Prostate gland (tissue), 2 donors: ENCODE measurements at regions not wholly inside any gene's neighbourhood (a gene's known extent, or its start where the extent isn't known, plus 50 kb on each side); places are given as distances from the start of the nearest gene placed in this dataset.
A peak's percentile ranks its signal among the peaks of the same experiment; 100 is the strongest.

Source experiments
- DNase-seq: peaks from one replicate; pipeline ENCODE4 v3.0.0-alpha.2; 2019; ENCODE audit warnings: low spot score
- H3K27ac ChIP-seq, 2 donors: fragments of 200-600 bp; sonication (generic); 2 replicates each; pipeline ENCODE4 v1.5.1; 2017 to 2019
- H3K27me3 ChIP-seq: fragments of 200-600 bp; sonication (generic); replicated peaks from 2 replicates; pipeline ENCODE4 v1.5.1; 2019; ENCODE audit not compliant: insufficient read depth
- H3K36me3 ChIP-seq, 2 donors: fragments of 200-600 bp; sonication (generic); 1 replicate in 1 of 2; 2 replicates in 1 of 2; pipeline versions ENCODE4 v1.5.1 to v1.8.1; 2017 to 2019
- H3K4me1 ChIP-seq: fragments of 200-600 bp; sonication (generic); replicated peaks from 2 replicates; pipeline ENCODE4 v1.5.1; 2019
- H3K4me3 ChIP-seq, 2 donors: fragments of 200-600 bp; sonication (generic); 2 replicates each; pipeline ENCODE4 v1.5.1; 2017 to 2019
- H3K9me3 ChIP-seq: fragments of 200-600 bp; sonication (generic); 2 replicates; pipeline ENCODE4 v1.5.1; 2017
- CTCF ChIP-seq, 4 experiments: fragments of 200-600 bp in 2 of 4; fragments of 450-650 bp in 2 of 4; sonication (generic) in 2 of 4; IDR thresholded peaks; 1 replicate in 3 of 4; 2 replicates in 1 of 4; pipeline ENCODE4 v1.5.1; 2016 to 2019; ENCODE audit warnings: antibody characterized with exemption in 4 of 4, mild to moderate bottlenecking in 2 of 4, moderate library complexity in 2 of 4
- POLR2A ChIP-seq: fragments of 450-650 bp; IDR thresholded peaks from one replicate; pipeline ENCODE4 v1.6.1; 2016; ENCODE audit warnings: antibody characterized with exemption, mild to moderate bottlenecking
- POLR2AphosphoS5 ChIP-seq: sonication (generic); formaldehyde crosslinking; IDR thresholded peaks from one replicate; pipeline ENCODE4 v1.6.1; 2017; ENCODE audit warnings: antibody characterized with exemption
- WGBS: methylation state at CpG from one replicate; pipeline ENCODE4 v1.1.5; 2018; 5-methylcytosine and 5-hydroxymethylcytosine counted together
- intact Hi-C: fragments of 100-400 bp; cut with DNase I; formaldehyde crosslinking; loops from one replicate; pipeline ENCODE4 v1.14.2; 2022

DNA sequence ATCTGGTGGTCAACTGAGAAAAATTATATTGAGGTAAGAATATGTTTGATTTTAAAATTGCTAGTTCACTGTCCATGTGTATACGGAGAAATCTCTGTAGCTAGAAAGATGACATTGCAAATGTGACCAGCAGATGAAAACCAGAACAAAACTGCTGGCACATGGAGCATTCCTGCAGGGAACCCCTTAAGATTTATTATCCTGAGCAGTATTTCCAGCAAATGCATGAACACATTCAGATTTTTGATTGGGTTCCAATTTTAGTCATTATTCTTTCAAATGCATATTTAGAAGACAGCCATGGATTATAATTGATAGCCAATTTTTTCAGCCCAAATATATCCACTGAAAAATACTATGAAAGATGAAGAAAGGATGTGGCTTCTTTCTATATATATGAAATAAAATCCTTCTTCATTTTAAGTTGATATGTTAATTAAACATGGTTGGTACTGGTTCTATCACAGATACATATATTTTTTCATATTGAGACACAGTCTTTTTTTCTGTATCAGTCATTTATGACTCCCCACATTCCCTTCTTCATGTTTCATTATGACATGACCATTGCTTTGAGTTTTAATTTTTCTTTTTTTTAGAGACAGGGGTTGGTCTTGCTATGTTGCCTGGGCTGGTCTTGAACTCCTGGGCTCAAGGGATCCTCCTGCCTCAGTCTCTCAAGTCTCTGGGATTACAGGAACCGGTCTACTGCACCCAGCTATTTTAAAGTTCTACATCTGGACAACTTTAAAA lies 376.5 kb downstream of the KLF12 start:
- no peaks in the 10 kb centered on the region for H3K36me3 ChIP-seq
- no peaks in the 10 kb centered on the region for H3K27me3 ChIP-seq
- H3K4me1 ChIP-seq = no peaks in the 10 kb centered on the region
- WGBS = 71% methylated on average over 2 of the region's 2 CpGs
- DNase-seq = no peak
- no peak overlapping the region for H3K27ac ChIP-seq
- no peaks in the 10 kb centered on the region for H3K9me3 ChIP-seq
- TF ChIP-seq POLR2A = no peak
- TF ChIP-seq CTCF (IDR thresholded peaks at IDR 0.05) = no peak
- TF ChIP-seq POLR2AphosphoS5 = no peak
- H3K4me3 ChIP-seq = no peak overlapping the region
- intact Hi-C loops = loop anchor here (10.0 kb wide), 1 partner anchor 1467 kb away; no protein-coding TSS in a partner anchor

- Histone ChIP-seq H3K27ac (no peak overlapping the region), H3K27me3 (no peaks in the 10 kb centered on the region), H3K4me1 (no peaks in the 10 kb centered on the region), H3K9me3 (no peaks in the 10 kb centered on the region), H3K4me3 (no peak overlapping the region), H3K36me3 (no peaks in the 10 kb centered on the region)
- WGBS = 52% methylated on average over 3 of the region's 3 CpGs
- intact Hi-C loops = loop anchor here (2.0 to 10.0 kb wide), 3 partner anchors 82 to 1470 kb away; no protein-coding TSS in a partner anchor
- TF ChIP-seq POLR2A = no peak
- TF ChIP-seq CTCF (IDR thresholded peaks at IDR 0.05) = peak; percentile 19 to 77 (median 66)
- no peak for TF ChIP-seq POLR2AphosphoS5
- peak; percentile 35 for DNase-seq
Measured at GRCh38 chr13:73754727-73755292, 379.4 kb downstream of the KLF12 start.

DNA sequence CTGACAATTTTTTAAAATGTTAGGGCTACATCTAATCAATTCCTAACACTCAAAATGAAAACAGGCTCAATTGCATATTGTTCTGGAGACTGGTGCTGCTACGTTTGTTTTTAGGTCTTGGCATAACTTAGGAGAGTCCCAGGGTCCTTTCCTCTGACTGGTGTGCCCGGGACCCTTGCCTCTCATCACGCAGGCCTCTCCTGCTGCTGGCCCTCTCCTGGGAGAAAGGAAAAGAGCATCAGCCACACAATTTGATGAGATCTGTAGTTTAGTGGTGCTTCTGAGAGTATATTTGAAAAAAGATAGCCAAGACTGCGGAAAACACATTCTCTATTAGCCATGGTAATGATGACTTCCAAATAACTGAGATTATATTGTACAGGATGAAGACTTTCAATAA lies 380.0 kb downstream of the KLF12 start:
- TF ChIP-seq CTCF (IDR thresholded peaks at IDR 0.05) (no peak), POLR2AphosphoS5 (no peak), POLR2A (no peak)
- intact Hi-C loops = loop anchor here (2.0 to 10.0 kb wide), 3 partner anchors 83 to 1471 kb away; no protein-coding TSS in a partner anchor
- no peaks in the 10 kb centered on the region for H3K36me3 ChIP-seq
- H3K27ac ChIP-seq = no peak overlapping the region
- no peak overlapping the region for H3K4me3 ChIP-seq
- H3K9me3 ChIP-seq = no peaks in the 10 kb centered on the region
- no peaks in the 10 kb centered on the region for H3K27me3 ChIP-seq
- DNase-seq = no peak
- no peaks in the 10 kb centered on the region for H3K4me1 ChIP-seq
- 57% methylated on average over 4 of the region's 4 CpGs for WGBS

DNA sequence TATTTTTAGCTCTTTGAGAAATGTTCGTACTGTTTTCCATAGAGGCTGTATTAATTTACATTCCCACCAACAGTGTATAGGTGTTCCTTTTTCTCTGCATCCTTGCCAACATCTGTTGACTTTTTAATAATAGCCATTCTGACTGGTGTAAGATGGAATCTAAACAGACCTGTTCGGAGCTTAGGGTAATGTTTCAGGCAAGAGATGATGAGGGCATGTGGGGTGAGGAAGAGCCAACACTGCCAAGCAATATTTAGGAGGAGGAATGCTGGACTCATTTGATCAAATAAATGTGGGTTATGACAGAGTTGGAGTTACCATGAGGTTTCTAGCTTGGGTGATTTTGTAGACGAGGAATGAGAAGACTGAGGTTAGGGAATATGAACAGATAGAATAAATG lies 382.9 kb downstream of the KLF12 start:
- Histone ChIP-seq H3K36me3 (no peaks in the 10 kb centered on the region), H3K27ac (no peak overlapping the region), H3K9me3 (no peaks in the 10 kb centered on the region), H3K4me1 (no peaks in the 10 kb centered on the region), H3K27me3 (no peaks in the 10 kb centered on the region), H3K4me3 (no peak overlapping the region)
- DNase-seq = no peak
- intact Hi-C loops = loop anchor here (5.0 to 10.0 kb wide), 2 partner anchors 86 to 1474 kb away; no protein-coding TSS in a partner anchor
- 56% methylated on average over 3 of the region's 3 CpGs for WGBS
- TF ChIP-seq POLR2AphosphoS5 (no peak), POLR2A (no peak), CTCF (IDR thresholded peaks at IDR 0.05) (no peak)
